ENCODE measurements at regions not wholly inside any gene's neighbourhood (a gene's known extent, or its start where the extent isn't known, plus 50 kb on each side); places are given as distances from the start of the nearest gene placed in this dataset.

GRCh38 chr15:92813485-92813884, 86.6 kb upstream of the CHD2 start:
- no peak for TF ChIP-seq FOXK2 (IDR thresholded peaks at IDR 0.05)
- TF ChIP-seq CTBP1 (IDR thresholded peaks at IDR 0.05; ENCODE audit: borderline replicate concordance), result no peak
- no peak for TF ChIP-seq SUZ12 (IDR thresholded peaks at IDR 0.05)
- TF ChIP-seq FOXM1 (IDR thresholded peaks at IDR 0.05; ENCODE audit: borderline replicate concordance), result no peak
- TF ChIP-seq ZNF384 (IDR thresholded peaks at IDR 0.05), result no peak
